GM12878 (cell line): ENCODE measurements at regions not wholly inside any gene's neighbourhood (a gene's known extent, or its start where the extent isn't known, plus 50 kb on each side); places are given as distances from the start of the nearest gene placed in this dataset.

Source experiments
- ATAC-seq: fragments of 200-7000 bp; cut with Tn5 transposase; 3 replicates; pipeline ENCODE4 v1.9.1; 2020; ENCODE audit warnings: mild to moderate bottlenecking, moderate library complexity
- BruUV-seq: library from RNA; stranded (reverse); fragments of 400-500 nt; replicated peaks from 2 replicates; lab custom pipeline; 2021; lab: Mats Ljungman, UMichigan
- CTCF ChIA-PET: fragments of 300-600 bp; sonication (Branson Sonifier 250); formaldehyde crosslinking; extraction: SDS; loops from one replicate; lab custom pipeline; 2021; ENCODE audit warnings: inconsistent platforms; lab: Yijun Ruan, JAX
- POLR2A ChIA-PET: fragments of 350-600 bp; formaldehyde crosslinking; extraction: SDS; loops from one replicate; lab custom pipeline; 2021; ENCODE audit warnings: inconsistent platforms; lab: Charles Lee
- RAD21 ChIA-PET: fragments of 300-600 bp; sonication (Branson Sonifier 250); formaldehyde crosslinking; loops from one replicate; lab custom pipeline; 2023; ENCODE audit warnings: antibody characterized with exemption; ENCODE audit not compliant: unreplicated experiment; lab: Charles Lee
- SMC1A ChIA-PET: fragments of 300-600 bp; sonication (Branson Sonifier 250); formaldehyde crosslinking; loops from one replicate; lab custom pipeline; 2023; ENCODE audit not compliant: unreplicated experiment, uncharacterized antibody; lab: Charles Lee
- DNase-seq: peaks from one replicate; pipeline ENCODE4 v3.0.0-alpha.2; 2011; ENCODE audit warnings: low read depth, low spot score
- FAIRE-seq: peaks from 3 replicates; lab custom pipeline; 2011; peaks lifted over from hg19 to GRCh38; lab: Jason Lieb, UNC
- H2AFZ ChIP-seq: 2 replicates; pipeline ENCODE4 v1.6.0; 2011; ENCODE audit warnings: low read depth, low read length, control low read depth; ENCODE audit not compliant: control insufficient read depth
- H3K27ac ChIP-seq: 2 replicates; pipeline ENCODE4 v1.5.1; 2011; ENCODE audit warnings: control low read depth; ENCODE audit not compliant: control insufficient read depth, insufficient read depth
- H3K27me3 ChIP-seq, 2 experiments: replicated peaks in 1 of 2; 2 replicates each; pipeline versions ENCODE4 v1.6.0 to v1.6.1; 2011; ENCODE audit warnings: low read length in 1 of 2; ENCODE audit not compliant: control insufficient read depth in 2 of 2, insufficient read depth in 2 of 2
- H3K36me3 ChIP-seq, 2 experiments: 2 replicates each; pipeline ENCODE4 v1.5.1; 2011; ENCODE audit warnings: low read length in 1 of 2; ENCODE audit not compliant: control insufficient read depth in 2 of 2, insufficient read depth in 2 of 2
- H3K4me1 ChIP-seq: 2 replicates; pipeline ENCODE4 v1.6.1; 2011; ENCODE audit warnings: mild to moderate bottlenecking, low read length, moderate library complexity, mixed read lengths; ENCODE audit not compliant: control insufficient read depth, insufficient read depth
- H3K4me2 ChIP-seq: 2 replicates; pipeline ENCODE4 v1.6.0; 2011; ENCODE audit warnings: control low read depth; ENCODE audit not compliant: control insufficient read depth, insufficient read depth
- H3K4me3 ChIP-seq: fragments of 200-600 bp; sonication (generic); 2 replicates; pipeline ENCODE4 v1.5.1; 2016
- H3K79me2 ChIP-seq: 2 replicates; pipeline ENCODE4 v1.6.0; 2011; ENCODE audit warnings: low read length; ENCODE audit not compliant: control insufficient read depth, insufficient read depth
- H3K9ac ChIP-seq: 2 replicates; pipeline ENCODE4 v1.8.0; 2011; ENCODE audit warnings: low read length, control low read depth, mixed read lengths; ENCODE audit not compliant: control insufficient read depth, insufficient read depth
- H3K9me3 ChIP-seq: replicated peaks from 3 replicates; pipeline ENCODE4 v1.5.1; 2011; ENCODE audit warnings: mild to moderate bottlenecking, low read length; ENCODE audit not compliant: control insufficient read depth, insufficient read depth
- H4K20me1 ChIP-seq: 2 replicates; pipeline ENCODE4 v1.6.0; 2011; ENCODE audit not compliant: control insufficient read depth, insufficient read depth
- HDAC2 ChIP-seq: fragments of 200-600 bp; sonication (generic); IDR thresholded peaks from 2 replicates; pipeline ENCODE4 v1.6.1; 2017
- HSF1 ChIP-seq: fragments of 150-350 bp; IDR thresholded peaks from 2 replicates; pipeline ENCODE4 v1.6.1; 2014; ENCODE audit warnings: mild to moderate bottlenecking, low read depth, low read length
- IKZF2 ChIP-seq, 2 experiments: fragments of 450-650 bp; IDR thresholded peaks; 2 replicates each; pipeline ENCODE4 v1.6.1; 2017; ENCODE audit warnings: mild to moderate bottlenecking in 2 of 2, moderate library complexity in 2 of 2
- KDM1A ChIP-seq: fragments of 200-600 bp; sonication (generic); IDR thresholded peaks from 2 replicates; pipeline ENCODE4 v1.6.1; 2016; ENCODE audit warnings: borderline replicate concordance
- LARP7 ChIP-seq: fragments of 450-650 bp; IDR thresholded peaks from 2 replicates; pipeline ENCODE4 v1.6.1; 2017; ENCODE audit warnings: mild to moderate bottlenecking
- NFXL1 ChIP-seq: fragments of 450-650 bp; IDR thresholded peaks from 2 replicates; pipeline ENCODE4 v1.6.1; 2017; ENCODE audit warnings: antibody characterized with exemption, mild to moderate bottlenecking, borderline replicate concordance
- POLR2AphosphoS2 ChIP-seq: IDR thresholded peaks from 2 replicates; pipeline ENCODE4 v1.6.1; 2011; ENCODE audit warnings: low read depth, mild to moderate bottlenecking, low read length, improper control_type of control experiment, moderate library complexity
- PRDM15 ChIP-seq: fragments of 450-650 bp; formaldehyde crosslinking; IDR thresholded peaks from 2 replicates; pipeline ENCODE4 v1.4.0; 2020; ENCODE audit warnings: mild to moderate bottlenecking, moderate library complexity
- RAD21 ChIP-seq: IDR thresholded peaks from 2 replicates; pipeline ENCODE4 v1.6.1; 2011; ENCODE audit warnings: mild to moderate bottlenecking, low read depth, low read length, moderate library complexity; ENCODE audit not compliant: insufficient read depth
- SREBF1 ChIP-seq: IDR thresholded peaks from 2 replicates; pipeline ENCODE4 v1.6.1; 2012; ENCODE audit warnings: mild to moderate bottlenecking, low read length
- STAT1 ChIP-seq: fragments of 450-650 bp; conservative IDR thresholded peaks from 2 replicates; pipeline ENCODE4 v1.6.1; 2014; ENCODE audit warnings: antibody characterized with exemption, mild to moderate bottlenecking
- YBX1 ChIP-seq: fragments of 450-650 bp; IDR thresholded peaks from 2 replicates; pipeline ENCODE4 v1.6.1; 2016; ENCODE audit warnings: antibody characterized with exemption
- ZBTB40 ChIP-seq: fragments of 450-650 bp; IDR thresholded peaks from 2 replicates; pipeline ENCODE4 v1.6.1; 2016; ENCODE audit warnings: mild to moderate bottlenecking, moderate library complexity, borderline replicate concordance
- ZNF384 ChIP-seq: IDR thresholded peaks from 2 replicates; pipeline ENCODE4 v1.6.1; 2012; ENCODE audit warnings: low read depth, mild to moderate bottlenecking, low read length, improper control_type of control experiment, borderline replicate concordance
- ZZZ3 ChIP-seq: IDR thresholded peaks from 2 replicates; pipeline ENCODE4 v1.6.1; 2011; ENCODE audit warnings: low read depth; ENCODE audit not compliant: control insufficient read depth, insufficient read length
- WGBS: methylation state at CpG from one replicate; pipeline ENCODE4 v1.1.6; 2016; ENCODE audit warnings: low lambda C conversion rate; ENCODE audit not compliant: insufficient replicate concordance, insufficient coverage; ENCODE audit errors: missing lambda C conversion rate; 5-methylcytosine and 5-hydroxymethylcytosine counted together
- in situ Hi-C: fragments of 300-500 bp; cut with MboI; formaldehyde crosslinking; loops from 9 replicates; pipeline ENCODE4 v1.14.3; 2018; ENCODE audit warnings: mixed read lengths
- intact Hi-C: fragments of 100-400 bp; cut with micrococcal nuclease; formaldehyde crosslinking; loops from one replicate; pipeline ENCODE4 v1.14.2; 2022; ENCODE audit not compliant: unreplicated experiment

- 44% methylated on average over 2 of the region's 2 CpGs for WGBS
- in situ Hi-C loops = no loop called here
- POLR2A ChIA-PET = no interaction called here
- TF ChIP-seq HSF1 = no peak
- TF ChIP-seq POLR2AphosphoS2 = no peak
- no peak for TF ChIP-seq IKZF2 (IDR thresholded peaks at IDR 0.05)
- no peak for TF ChIP-seq SREBF1
- TF ChIP-seq HDAC2 = no peak
- no peak for TF ChIP-seq LARP7
- TF ChIP-seq NFXL1 = no peak
- no peak for TF ChIP-seq RAD21
- TF ChIP-seq ZBTB40 = no peak
- TF ChIP-seq PRDM15 (CRISPR knock-in tag) = no peak
- TF ChIP-seq ZNF384 = no peak
- no peak for TF ChIP-seq YBX1
- no peak for TF ChIP-seq STAT1
- no peak for TF ChIP-seq ZZZ3
- TF ChIP-seq KDM1A = no peak
Observed at GRCh38 chr6:113065611-113066010, 718.5 kb downstream of the RFPL4B start.

More at GRCh38 chr6:113065611-113066010, 718.5 kb downstream of the RFPL4B start:
- Histone ChIP-seq H3K9ac (no peak overlapping the region), H3K4me3 (no peak overlapping the region), H3K4me2 (no peak overlapping the region), H3K36me3 (no peaks in the 10 kb centered on the region), H3K27me3 (no peaks in the 10 kb centered on the region), H2AFZ (no peak overlapping the region), H3K4me1 (no peaks in the 10 kb centered on the region), H3K27ac (no peak overlapping the region), H3K9me3 (no peaks in the 10 kb centered on the region), H4K20me1 (no peaks in the 10 kb centered on the region), H3K79me2 (no peaks in the 10 kb centered on the region)
- ChIA-PET SMC1A (interaction anchor here (0.6 to 0.9 kb wide), 3 partner anchors 12 to 871 kb away, joined by 3 read pairs; no protein-coding TSS in a partner anchor), RAD21 (no interaction called here), CTCF (interaction anchor here (0.9 kb wide), 1 partner anchor 27 kb away, joined by 3 read pairs; no protein-coding TSS in a partner anchor)
- BruUV-seq = no TSS peak
- intact Hi-C loops = no loop called here
- no peak for FAIRE-seq
- ATAC-seq = no peak
- DNase-seq = no peak
